VCaP (cell line): ENCODE measurements at regions not wholly inside any gene's neighbourhood (a gene's known extent, or its start where the extent isn't known, plus 50 kb on each side); places are given as distances from the start of the nearest gene placed in this dataset.

ENCODE experiments used
- H3K27ac ChIP-seq: fragments of 450-650 bp; 2 replicates; pipeline ENCODE4 v1.5.1; 2017
- TF ChIP-seq, protein P1 (sequence below): fragments of 450-650 bp; conservative IDR thresholded peaks from 2 replicates; pipeline ENCODE4 v1.5.1; 2017; ENCODE audit warnings: mild to moderate bottlenecking, moderate library complexity

- H3K27ac ChIP-seq: no peak overlapping the region
- TF ChIP-seq, protein P1, sequence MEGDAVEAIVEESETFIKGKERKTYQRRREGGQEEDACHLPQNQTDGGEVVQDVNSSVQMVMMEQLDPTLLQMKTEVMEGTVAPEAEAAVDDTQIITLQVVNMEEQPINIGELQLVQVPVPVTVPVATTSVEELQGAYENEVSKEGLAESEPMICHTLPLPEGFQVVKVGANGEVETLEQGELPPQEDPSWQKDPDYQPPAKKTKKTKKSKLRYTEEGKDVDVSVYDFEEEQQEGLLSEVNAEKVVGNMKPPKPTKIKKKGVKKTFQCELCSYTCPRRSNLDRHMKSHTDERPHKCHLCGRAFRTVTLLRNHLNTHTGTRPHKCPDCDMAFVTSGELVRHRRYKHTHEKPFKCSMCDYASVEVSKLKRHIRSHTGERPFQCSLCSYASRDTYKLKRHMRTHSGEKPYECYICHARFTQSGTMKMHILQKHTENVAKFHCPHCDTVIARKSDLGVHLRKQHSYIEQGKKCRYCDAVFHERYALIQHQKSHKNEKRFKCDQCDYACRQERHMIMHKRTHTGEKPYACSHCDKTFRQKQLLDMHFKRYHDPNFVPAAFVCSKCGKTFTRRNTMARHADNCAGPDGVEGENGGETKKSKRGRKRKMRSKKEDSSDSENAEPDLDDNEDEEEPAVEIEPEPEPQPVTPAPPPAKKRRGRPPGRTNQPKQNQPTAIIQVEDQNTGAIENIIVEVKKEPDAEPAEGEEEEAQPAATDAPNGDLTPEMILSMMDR: no peak
These were observed 207.3 kb downstream of the NRIP1 start for GRCh38 chr21:14857529-14857928.

GRCh38 chr21:14850394-14850793 lies 214.4 kb downstream of the NRIP1 start:
- H3K27ac ChIP-seq: no peak overlapping the region
- TF ChIP-seq, protein P1: no peak

DNA sequence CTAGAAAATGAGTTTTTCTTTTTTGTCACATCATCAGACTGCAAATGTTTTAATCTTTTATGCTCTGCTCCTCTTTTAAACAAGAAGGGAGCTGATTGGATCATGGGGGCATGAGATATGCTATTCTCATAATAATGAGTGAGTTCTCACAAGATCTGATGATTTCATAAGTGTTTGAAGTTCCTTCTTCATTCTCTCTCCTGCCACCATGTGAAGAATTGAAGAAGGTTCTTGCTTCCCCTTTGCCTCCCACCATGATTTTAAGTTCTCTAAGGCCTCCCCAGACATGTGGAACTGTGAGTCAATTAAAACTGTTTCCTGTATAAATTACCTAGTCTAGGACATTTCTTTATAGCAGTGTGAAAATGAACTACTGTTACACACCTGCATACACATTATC lies 218.2 kb downstream of the NRIP1 start:
- TF ChIP-seq, protein P1: no peak
- no peak overlapping the region for H3K27ac ChIP-seq

- H3K27ac ChIP-seq: no peak overlapping the region
- TF ChIP-seq, protein P1: no peak
These were observed 220.8 kb downstream of the NRIP1 start for GRCh38 chr21:14844001-14844400.

GRCh38 chr21:14842601-14843000 lies 222.2 kb downstream of the NRIP1 start:
- TF ChIP-seq, protein P1: no peak
- H3K27ac ChIP-seq: no peak overlapping the region

DNA sequence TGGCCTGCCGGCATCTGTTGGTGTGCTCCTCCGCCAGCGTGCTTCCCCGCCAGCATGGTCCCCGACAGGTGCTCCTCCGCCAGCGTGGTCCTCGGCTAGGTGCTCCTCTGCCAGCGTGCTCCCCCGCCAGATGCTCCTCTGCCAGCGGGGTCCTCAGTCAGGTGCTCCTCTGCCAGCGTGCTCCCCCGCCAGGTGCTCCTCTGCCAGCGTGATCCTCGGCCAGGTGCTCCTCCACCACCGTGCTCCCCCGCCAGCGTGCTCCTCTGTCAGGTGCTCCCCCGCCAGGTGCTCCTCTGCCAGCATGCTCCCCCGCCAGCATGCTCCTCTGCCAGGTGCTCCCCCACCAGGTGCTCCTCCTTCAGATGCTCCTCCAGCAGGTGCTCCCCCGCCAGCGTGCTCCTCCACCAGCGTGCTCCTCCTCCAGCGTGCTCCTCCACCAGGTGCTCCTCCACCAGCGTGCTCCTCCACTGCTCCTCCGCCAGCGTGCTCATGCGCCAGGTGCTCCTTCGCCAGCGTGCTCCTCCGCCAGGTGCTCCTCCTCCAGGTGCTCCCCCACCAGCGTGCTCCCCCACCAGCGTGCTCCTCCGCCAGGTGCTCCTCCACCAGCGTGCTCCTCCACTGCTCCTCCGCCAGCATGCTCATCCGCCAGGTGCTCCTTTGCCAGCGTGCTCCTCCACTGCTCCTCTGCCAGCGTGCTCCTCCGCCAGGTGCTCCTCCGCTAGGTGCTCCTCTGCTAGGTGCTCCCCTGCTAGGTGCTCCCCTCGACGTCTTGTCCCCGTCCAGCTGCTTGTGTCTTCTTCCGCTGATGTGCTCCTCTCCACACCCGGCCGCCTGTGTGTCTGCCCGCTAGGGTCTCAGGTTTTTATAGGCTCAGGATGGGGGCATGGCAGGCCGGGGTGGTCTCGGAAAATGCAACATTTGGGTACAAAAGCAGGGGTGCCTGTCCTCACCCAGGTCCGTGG lies 223.0 kb downstream of the NRIP1 start:
- H3K27ac ChIP-seq: no peak overlapping the region
- TF ChIP-seq, protein P1: no peak

DNA sequence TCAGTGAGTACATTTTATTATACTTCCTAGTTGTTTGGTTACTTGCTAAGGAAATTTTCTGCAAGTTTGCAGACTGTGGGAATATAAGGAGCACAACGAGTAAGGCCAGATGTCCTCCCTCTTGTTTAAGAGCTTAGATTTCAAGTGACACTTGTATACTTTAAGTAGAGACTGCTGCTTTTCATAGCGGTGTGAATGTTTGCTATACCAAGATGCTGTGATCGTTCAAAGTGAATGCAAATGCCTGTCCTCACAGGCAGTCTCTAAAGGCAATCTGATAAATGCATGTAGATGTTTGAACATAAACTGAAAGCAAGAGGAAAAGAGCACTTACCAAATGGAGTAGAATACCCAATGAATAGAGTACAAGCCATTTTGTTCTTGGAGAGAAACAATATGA lies 226.4 kb downstream of the NRIP1 start:
- no peak overlapping the region for H3K27ac ChIP-seq
- TF ChIP-seq, protein P1: no peak
